GM12874 (cell line): ENCODE measurements at regions not wholly inside any gene's neighbourhood (a gene's known extent, or its start where the extent isn't known, plus 50 kb on each side); places are given as distances from the start of the nearest gene placed in this dataset.

ENCODE experiments used
- CTCF ChIP-seq: IDR thresholded peaks from 2 replicates; pipeline ENCODE4 v1.5.1; 2011; ENCODE audit warnings: low read depth, mild to moderate bottlenecking, control low read depth, low read length, moderate library complexity; ENCODE audit not compliant: insufficient read depth

DNA sequence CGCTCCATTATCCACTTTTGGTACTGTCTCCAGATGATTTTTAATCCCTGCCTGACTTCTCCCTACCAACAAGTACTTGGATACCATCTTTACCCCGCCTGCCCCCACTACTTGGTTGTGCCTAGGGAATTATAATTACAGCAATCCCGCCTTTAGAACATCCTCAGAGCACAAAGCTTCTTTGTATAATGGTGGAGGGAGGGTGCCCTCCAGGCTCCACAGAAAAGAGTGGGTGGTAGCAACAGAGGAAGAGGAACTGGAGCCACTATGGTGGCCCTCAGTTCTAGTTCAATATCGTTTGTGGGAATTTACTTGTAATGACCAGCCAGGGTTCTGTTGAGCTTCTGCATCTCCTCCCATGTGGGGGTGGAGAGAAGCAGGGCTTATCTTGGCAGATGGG is 79.0 kb upstream of the RNF38 start:
- no peak for TF ChIP-seq CTCF

DNA sequence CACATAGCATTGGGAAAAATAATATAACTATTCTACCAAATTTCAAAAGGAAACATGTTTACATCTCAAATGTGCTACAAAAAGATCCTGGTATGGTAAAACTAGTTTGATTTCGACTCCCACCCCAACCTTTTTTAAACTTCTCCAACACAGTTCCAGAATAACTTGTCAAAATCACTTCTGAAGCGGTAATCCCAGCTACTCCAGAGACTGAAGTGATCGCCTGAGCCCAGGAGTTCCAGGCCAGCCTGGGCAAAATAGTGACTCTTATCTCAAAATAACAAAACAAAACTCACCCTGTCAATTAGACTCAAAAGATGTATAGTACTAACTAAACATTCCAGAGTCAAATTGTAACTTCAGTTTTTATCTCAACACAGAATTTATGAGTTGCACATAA is 71.3 kb upstream of the RNF38 start:
- no peak for TF ChIP-seq CTCF

DNA sequence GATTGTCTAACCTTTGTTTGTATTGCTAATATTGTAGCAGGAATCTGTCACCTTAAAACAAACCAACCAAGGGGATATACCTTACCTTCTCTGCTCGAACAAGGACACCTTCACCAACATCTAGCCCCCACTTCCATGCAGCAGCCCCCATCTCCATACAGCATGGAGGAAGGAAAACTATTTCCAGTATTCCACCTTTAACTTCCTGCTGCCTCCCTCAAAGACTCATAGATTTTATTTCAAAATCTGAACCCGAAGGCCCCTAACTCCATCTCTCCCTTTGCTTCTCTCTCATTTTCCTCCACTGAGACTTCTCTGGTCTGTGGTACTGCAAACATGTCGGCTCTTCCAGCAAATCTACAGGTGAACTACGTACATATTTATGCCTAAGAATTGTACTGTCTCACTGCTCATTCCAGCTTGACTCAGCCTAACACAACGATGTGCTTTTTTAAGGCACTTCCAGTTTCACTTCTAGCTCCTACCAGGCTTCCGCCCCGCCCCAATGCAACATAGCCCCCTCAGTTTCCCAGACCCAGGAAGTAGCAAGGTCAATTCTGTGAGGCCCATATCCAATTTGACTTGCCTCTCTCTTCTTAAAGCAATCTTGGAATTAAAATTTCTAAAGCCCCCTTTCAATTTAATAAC is 70.7 kb upstream of the RNF38 start:
- TF ChIP-seq CTCF = no peak

- TF ChIP-seq CTCF = no peak
These were observed 63.4 kb upstream of the RNF38 start for GRCh38 chr9:36463467-36463866.

GRCh38 chr9:36462245-36462644 is 62.2 kb upstream of the RNF38 start:
- no peak for TF ChIP-seq CTCF

DNA sequence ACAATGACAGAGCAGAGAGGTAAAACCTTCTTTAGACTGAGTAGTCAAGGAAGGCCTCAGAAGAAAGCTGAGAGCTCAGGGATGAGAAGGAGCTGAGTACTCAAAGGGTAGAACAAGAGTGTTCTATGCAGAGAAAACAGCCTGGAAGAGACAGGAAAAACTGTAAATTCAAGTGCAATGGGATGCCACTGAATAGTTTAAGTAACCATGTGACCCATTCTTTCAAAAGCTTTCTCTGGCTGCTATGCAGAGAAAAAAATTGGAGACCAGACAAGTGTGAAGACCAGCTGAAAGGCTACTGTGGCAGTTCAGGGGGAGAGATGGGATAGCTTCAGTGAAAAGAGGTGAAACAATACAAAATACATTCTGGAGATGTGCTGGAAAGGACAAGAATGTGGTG is 61.3 kb upstream of the RNF38 start:
- TF ChIP-seq CTCF = no peak

DNA sequence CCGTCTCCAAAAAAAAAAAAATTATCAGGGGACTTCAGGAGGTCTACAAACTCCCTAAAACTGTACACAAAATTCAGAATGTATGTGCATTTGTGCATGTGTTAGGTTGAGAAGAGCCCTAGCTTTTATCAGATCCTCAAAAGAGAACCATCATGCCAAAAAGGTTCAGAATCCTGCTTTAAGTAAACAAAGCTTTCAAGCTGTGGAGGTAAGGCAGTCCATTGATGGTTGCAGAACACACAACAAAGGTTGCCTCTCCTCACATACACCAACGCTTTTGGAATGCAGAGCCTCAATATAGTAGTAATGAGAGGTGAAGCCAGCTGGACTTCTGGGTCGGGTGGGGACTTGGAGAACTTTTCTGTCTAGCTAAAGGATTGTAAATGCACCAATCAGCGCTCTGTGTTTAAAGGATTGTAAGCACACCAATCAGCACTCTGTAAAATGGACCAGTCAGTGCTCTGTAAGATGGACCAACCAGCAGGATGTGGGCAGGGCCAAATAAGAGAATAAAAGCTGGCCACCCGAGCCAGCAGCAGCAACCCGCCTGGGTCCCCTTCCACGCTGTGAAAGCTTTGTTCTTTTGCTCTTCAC is 57.9 kb upstream of the RNF38 start:
- TF ChIP-seq CTCF = no peak
